GM12878 (cell line): ENCODE measurements at regions not wholly inside any gene's neighbourhood (a gene's known extent, or its start where the extent isn't known, plus 50 kb on each side); places are given as distances from the start of the nearest gene placed in this dataset.
"Not testable (repeated sequence)": the region's sequence is repeated elsewhere in the genome, so short reads cannot be mapped to it uniquely, and the experiment has no call there.

Experiments
- ATAC-seq: fragments of 200-7000 bp; cut with Tn5 transposase; 3 replicates; pipeline ENCODE4 v1.9.1; 2020; ENCODE audit warnings: mild to moderate bottlenecking, moderate library complexity
- BruUV-seq: library from RNA; stranded (reverse); fragments of 400-500 nt; replicated peaks from 2 replicates; lab custom pipeline; 2021; lab: Mats Ljungman, UMichigan
- CTCF ChIA-PET: fragments of 300-600 bp; sonication (Branson Sonifier 250); formaldehyde crosslinking; extraction: SDS; loops from one replicate; lab custom pipeline; 2021; ENCODE audit warnings: inconsistent platforms; lab: Yijun Ruan, JAX
- POLR2A ChIA-PET: fragments of 350-600 bp; formaldehyde crosslinking; extraction: SDS; loops from one replicate; lab custom pipeline; 2021; ENCODE audit warnings: inconsistent platforms; lab: Charles Lee
- RAD21 ChIA-PET: fragments of 300-600 bp; sonication (Branson Sonifier 250); formaldehyde crosslinking; loops from one replicate; lab custom pipeline; 2023; ENCODE audit warnings: antibody characterized with exemption; ENCODE audit not compliant: unreplicated experiment; lab: Charles Lee
- SMC1A ChIA-PET: fragments of 300-600 bp; sonication (Branson Sonifier 250); formaldehyde crosslinking; loops from one replicate; lab custom pipeline; 2023; ENCODE audit not compliant: unreplicated experiment, uncharacterized antibody; lab: Charles Lee
- DNase-seq: peaks from one replicate; pipeline ENCODE4 v3.0.0-alpha.2; 2011; ENCODE audit warnings: low read depth, low spot score
- FAIRE-seq: peaks from 3 replicates; lab custom pipeline; 2011; peaks lifted over from hg19 to GRCh38; lab: Jason Lieb, UNC
- H2AFZ ChIP-seq: 2 replicates; pipeline ENCODE4 v1.6.0; 2011; ENCODE audit warnings: low read depth, low read length, control low read depth; ENCODE audit not compliant: control insufficient read depth
- H3K27ac ChIP-seq: 2 replicates; pipeline ENCODE4 v1.5.1; 2011; ENCODE audit warnings: control low read depth; ENCODE audit not compliant: control insufficient read depth, insufficient read depth
- H3K27me3 ChIP-seq, 2 experiments: replicated peaks in 1 of 2; 2 replicates each; pipeline versions ENCODE4 v1.6.0 to v1.6.1; 2011; ENCODE audit warnings: low read length in 1 of 2; ENCODE audit not compliant: control insufficient read depth in 2 of 2, insufficient read depth in 2 of 2
- H3K36me3 ChIP-seq, 2 experiments: 2 replicates each; pipeline ENCODE4 v1.5.1; 2011; ENCODE audit warnings: low read length in 1 of 2; ENCODE audit not compliant: control insufficient read depth in 2 of 2, insufficient read depth in 2 of 2
- H3K4me1 ChIP-seq: 2 replicates; pipeline ENCODE4 v1.6.1; 2011; ENCODE audit warnings: mild to moderate bottlenecking, low read length, moderate library complexity, mixed read lengths; ENCODE audit not compliant: control insufficient read depth, insufficient read depth
- H3K4me2 ChIP-seq: 2 replicates; pipeline ENCODE4 v1.6.0; 2011; ENCODE audit warnings: control low read depth; ENCODE audit not compliant: control insufficient read depth, insufficient read depth
- H3K4me3 ChIP-seq: fragments of 200-600 bp; sonication (generic); 2 replicates; pipeline ENCODE4 v1.5.1; 2016
- H3K79me2 ChIP-seq: 2 replicates; pipeline ENCODE4 v1.6.0; 2011; ENCODE audit warnings: low read length; ENCODE audit not compliant: control insufficient read depth, insufficient read depth
- H3K9ac ChIP-seq: 2 replicates; pipeline ENCODE4 v1.8.0; 2011; ENCODE audit warnings: low read length, control low read depth, mixed read lengths; ENCODE audit not compliant: control insufficient read depth, insufficient read depth
- H3K9me3 ChIP-seq: replicated peaks from 3 replicates; pipeline ENCODE4 v1.5.1; 2011; ENCODE audit warnings: mild to moderate bottlenecking, low read length; ENCODE audit not compliant: control insufficient read depth, insufficient read depth
- H4K20me1 ChIP-seq: 2 replicates; pipeline ENCODE4 v1.6.0; 2011; ENCODE audit not compliant: control insufficient read depth, insufficient read depth
- BACH1 ChIP-seq: fragments of 450-650 bp; IDR thresholded peaks from 2 replicates; pipeline ENCODE4 v1.6.1; 2017; ENCODE audit warnings: mild to moderate bottlenecking, borderline replicate concordance
- EGR1 ChIP-seq, 2 experiments: IDR thresholded peaks; 1 replicate in 1 of 2; 2 replicates in 1 of 2; pipeline ENCODE4 v1.6.1; 2011 to 2012; ENCODE audit warnings: low read depth in 2 of 2, low read length in 2 of 2, borderline replicate concordance in 1 of 2, mild to moderate bottlenecking in 1 of 2, moderate library complexity in 1 of 2
- ESRRA ChIP-seq: IDR thresholded peaks from 2 replicates; pipeline ENCODE4 v1.6.1; 2012; ENCODE audit warnings: mild to moderate bottlenecking, low read length, improper control_type of control experiment
- FOXK2 ChIP-seq: fragments of 450-650 bp; IDR thresholded peaks from 2 replicates; pipeline ENCODE4 v1.6.1; 2017; ENCODE audit warnings: mild to moderate bottlenecking, moderate library complexity
- JUNB ChIP-seq: IDR thresholded peaks from 2 replicates; pipeline ENCODE4 v1.6.1; 2016; ENCODE audit warnings: antibody characterized with exemption, mild to moderate bottlenecking
- KDM1A ChIP-seq: fragments of 200-600 bp; sonication (generic); IDR thresholded peaks from 2 replicates; pipeline ENCODE4 v1.6.1; 2016; ENCODE audit warnings: borderline replicate concordance
- NFXL1 ChIP-seq: fragments of 450-650 bp; IDR thresholded peaks from 2 replicates; pipeline ENCODE4 v1.6.1; 2017; ENCODE audit warnings: antibody characterized with exemption, mild to moderate bottlenecking, borderline replicate concordance
- ZNF207 ChIP-seq: fragments of 450-650 bp; IDR thresholded peaks from 2 replicates; pipeline ENCODE4 v1.6.1; 2014; ENCODE audit warnings: antibody characterized with exemption, mild to moderate bottlenecking, borderline replicate concordance
- ZNF24 ChIP-seq: fragments of 450-650 bp; IDR thresholded peaks from 2 replicates; pipeline ENCODE4 v1.6.1; 2017; ENCODE audit warnings: antibody characterized with exemption, mild to moderate bottlenecking
- WGBS: methylation state at CpG from one replicate; pipeline ENCODE4 v1.1.6; 2016; ENCODE audit warnings: low lambda C conversion rate; ENCODE audit not compliant: insufficient replicate concordance, insufficient coverage; ENCODE audit errors: missing lambda C conversion rate; 5-methylcytosine and 5-hydroxymethylcytosine counted together
- in situ Hi-C: fragments of 300-500 bp; cut with MboI; formaldehyde crosslinking; loops from 9 replicates; pipeline ENCODE4 v1.14.3; 2018; ENCODE audit warnings: mixed read lengths
- intact Hi-C: fragments of 100-400 bp; cut with micrococcal nuclease; formaldehyde crosslinking; loops from one replicate; pipeline ENCODE4 v1.14.2; 2022; ENCODE audit not compliant: unreplicated experiment
- TF ChIP-seq, protein P1 (sequence below): IDR thresholded peaks from 2 replicates; pipeline ENCODE4 v1.6.1; 2012; ENCODE audit warnings: low read depth, low read length, improper control_type of control experiment
- TF ChIP-seq, protein P2 (sequence below): fragments of 450-650 bp; IDR thresholded peaks from 2 replicates; pipeline ENCODE4 v1.6.1; 2017; ENCODE audit warnings: mild to moderate bottlenecking, low read depth, inconsistent platforms; ENCODE audit not compliant: poor library complexity, severe bottlenecking

DNA sequence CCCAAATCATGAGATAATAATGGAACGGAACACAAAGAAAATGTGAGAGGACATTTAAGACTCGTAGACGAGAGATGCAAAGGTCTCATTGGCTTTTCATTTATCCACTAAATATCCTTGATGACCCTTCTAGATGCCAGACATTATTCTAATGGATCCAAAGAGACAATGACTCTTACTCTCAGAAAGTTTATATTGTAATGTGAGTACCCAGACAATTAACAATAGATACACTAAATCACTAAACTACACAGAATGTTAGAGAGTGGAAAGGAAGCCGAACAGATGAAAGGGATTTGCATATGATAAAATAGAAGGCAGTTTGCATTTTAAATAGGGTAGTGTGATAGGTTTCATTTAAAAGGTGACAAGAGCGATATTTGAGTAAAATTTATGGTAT lies 973.3 kb downstream of the TAF11L14 start (continued):
- TF ChIP-seq NFXL1 (no peak), EGR1 (IDR thresholded peaks at IDR 0.05; ENCODE audit: borderline replicate concordance in 1 of 2, low read depth in 2 of 2, low read length in 2 of 2) (no peak)

DNA sequence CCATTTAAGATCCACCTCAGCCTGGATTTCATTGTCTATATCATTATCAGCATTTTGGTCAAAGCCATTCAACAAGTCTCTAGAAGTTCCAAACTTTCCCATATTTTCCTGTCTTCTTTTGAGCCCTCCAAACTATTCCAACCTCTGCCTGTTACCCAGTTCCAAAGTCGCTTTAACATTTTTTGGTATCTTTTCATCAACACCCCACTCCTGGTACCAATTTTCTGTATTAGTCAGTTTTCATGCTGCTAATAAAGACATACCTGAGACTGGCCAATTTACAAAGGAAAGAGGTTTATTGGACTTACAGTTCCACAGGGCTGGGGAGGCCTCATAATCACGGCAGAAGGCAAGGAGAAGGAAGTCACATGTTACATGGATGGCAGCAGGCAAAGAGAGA lies 982.9 kb downstream of the TAF11L14 start:
- RAD21 ChIA-PET, ATAC-seq, POLR2A ChIA-PET, H3K9ac ChIP-seq, SMC1A ChIA-PET, H3K4me1 ChIP-seq, DNase-seq, H3K4me3 ChIP-seq, FAIRE-seq, H3K36me3 ChIP-seq, H3K4me2 ChIP-seq, H3K9me3 ChIP-seq, H3K27me3 ChIP-seq, in situ Hi-C loops, H4K20me1 ChIP-seq, BruUV-seq, H3K27ac ChIP-seq, H2AFZ ChIP-seq, intact Hi-C loops, CTCF ChIA-PET, H3K79me2 ChIP-seq: not testable (repeated sequence)
- WGBS: 0% methylated on average over 2 of the region's 2 CpGs

DNA sequence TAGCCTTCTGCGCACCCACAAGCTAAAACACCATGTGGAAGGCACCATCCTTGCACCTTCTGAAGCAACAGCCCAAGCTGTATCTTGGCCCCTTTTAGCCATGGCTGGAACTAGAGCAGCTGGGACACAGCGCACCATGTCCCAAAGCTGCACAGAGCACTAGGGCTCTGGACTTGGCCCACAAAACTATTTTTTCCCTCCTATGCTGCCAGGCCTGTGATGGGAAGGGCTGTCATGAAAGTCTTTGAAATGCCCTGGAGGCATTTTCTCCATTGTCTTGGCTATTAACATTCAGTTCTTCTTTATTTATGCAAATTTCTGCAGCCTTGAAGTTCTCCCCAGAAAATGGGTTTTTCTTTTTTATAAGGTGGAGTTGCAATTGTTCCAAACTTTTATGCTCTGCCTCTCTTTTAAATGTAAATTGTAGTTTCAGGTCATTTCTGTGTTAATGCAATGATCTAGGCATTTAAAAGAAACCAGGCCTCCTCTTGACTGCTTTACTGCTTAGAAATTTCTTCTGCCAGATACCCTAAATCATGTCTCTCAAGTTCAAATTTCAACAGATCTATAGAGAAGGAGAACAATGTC lies 996.3 kb downstream of the TAF11L14 start:
- no peaks in the 10 kb centered on the region for H3K9me3 ChIP-seq
- H3K4me1 ChIP-seq: no peaks in the 10 kb centered on the region
- no TSS peak for BruUV-seq
- no peak for FAIRE-seq
- no peak for DNase-seq
- in situ Hi-C loops (no loop called here), intact Hi-C loops (no loop called here)
- no peak overlapping the region for H2AFZ ChIP-seq
- H3K36me3 ChIP-seq: no peaks in the 10 kb centered on the region
- SMC1A ChIA-PET: interaction anchor here (0.6 kb wide), 1 partner anchor 346 kb away, joined by 3 read pairs; no protein-coding TSS in a partner anchor
- no peak overlapping the region for H3K4me3 ChIP-seq
- no peaks in the 10 kb centered on the region for H3K79me2 ChIP-seq
- RAD21 ChIA-PET: no interaction called here
- H3K27ac ChIP-seq: no peak overlapping the region
- no peaks in the 10 kb centered on the region for H3K27me3 ChIP-seq
- 82% methylated on average over 2 of the region's 2 CpGs for WGBS
- no peak overlapping the region for H3K9ac ChIP-seq
- POLR2A ChIA-PET: no interaction called here
- no peak overlapping the region for H3K4me2 ChIP-seq
- CTCF ChIA-PET: no interaction called here
- ATAC-seq: no peak
- no peaks in the 10 kb centered on the region for H4K20me1 ChIP-seq
- no peak for TF ChIP-seq ZNF24
- TF ChIP-seq JUNB: no peak
- TF ChIP-seq, protein P1, sequence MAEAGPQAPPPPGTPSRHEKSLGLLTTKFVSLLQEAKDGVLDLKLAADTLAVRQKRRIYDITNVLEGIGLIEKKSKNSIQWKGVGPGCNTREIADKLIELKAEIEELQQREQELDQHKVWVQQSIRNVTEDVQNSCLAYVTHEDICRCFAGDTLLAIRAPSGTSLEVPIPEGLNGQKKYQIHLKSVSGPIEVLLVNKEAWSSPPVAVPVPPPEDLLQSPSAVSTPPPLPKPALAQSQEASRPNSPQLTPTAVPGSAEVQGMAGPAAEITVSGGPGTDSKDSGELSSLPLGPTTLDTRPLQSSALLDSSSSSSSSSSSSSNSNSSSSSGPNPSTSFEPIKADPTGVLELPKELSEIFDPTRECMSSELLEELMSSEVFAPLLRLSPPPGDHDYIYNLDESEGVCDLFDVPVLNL: no peak
- TF ChIP-seq BACH1: no peak
- TF ChIP-seq, protein P2, sequence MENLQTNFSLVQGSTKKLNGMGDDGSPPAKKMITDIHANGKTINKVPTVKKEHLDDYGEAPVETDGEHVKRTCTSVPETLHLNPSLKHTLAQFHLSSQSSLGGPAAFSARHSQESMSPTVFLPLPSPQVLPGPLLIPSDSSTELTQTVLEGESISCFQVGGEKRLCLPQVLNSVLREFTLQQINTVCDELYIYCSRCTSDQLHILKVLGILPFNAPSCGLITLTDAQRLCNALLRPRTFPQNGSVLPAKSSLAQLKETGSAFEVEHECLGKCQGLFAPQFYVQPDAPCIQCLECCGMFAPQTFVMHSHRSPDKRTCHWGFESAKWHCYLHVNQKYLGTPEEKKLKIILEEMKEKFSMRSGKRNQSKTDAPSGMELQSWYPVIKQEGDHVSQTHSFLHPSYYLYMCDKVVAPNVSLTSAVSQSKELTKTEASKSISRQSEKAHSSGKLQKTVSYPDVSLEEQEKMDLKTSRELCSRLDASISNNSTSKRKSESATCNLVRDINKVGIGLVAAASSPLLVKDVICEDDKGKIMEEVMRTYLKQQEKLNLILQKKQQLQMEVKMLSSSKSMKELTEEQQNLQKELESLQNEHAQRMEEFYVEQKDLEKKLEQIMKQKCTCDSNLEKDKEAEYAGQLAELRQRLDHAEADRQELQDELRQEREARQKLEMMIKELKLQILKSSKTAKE: no peak
- TF ChIP-seq ESRRA: no peak
- TF ChIP-seq ZNF207: no peak
- TF ChIP-seq FOXK2: no peak
- no peak for TF ChIP-seq KDM1A
